Activated naive CD4-positive, alpha-beta T cell treated with anti-CD3 and anti-CD28 coated beads, Interleukin-2, amount 50 U/mL, for 72 hours (primary cell): ENCODE measurements at regions not wholly inside any gene's neighbourhood (a gene's known extent, or its start where the extent isn't known, plus 50 kb on each side); places are given as distances from the start of the nearest gene placed in this dataset.
"Not testable (repeated sequence)": the region's sequence is repeated elsewhere in the genome, so short reads cannot be mapped to it uniquely, and the experiment has no call there.

Source experiments
- ATAC-seq, 2 donors: fragments of 150-1000 bp; cut with Tn5 transposase; 2 replicates each; pipeline ENCODE4 v1.10.0; 2021; ENCODE audit warnings: mild to moderate bottlenecking in 2 of 2, moderate library complexity in 2 of 2
- DNase-seq, 2 donors: peaks; one replicate each; pipeline ENCODE4 v3.0.0; 2021 to 2022; ENCODE audit warnings: low spot score in 2 of 2
- H3K27ac Mint-ChIP-seq, 2 donors: one replicate each; pipeline ENCODE4 v1.8.0; 2022; ENCODE audit warnings: mild to moderate bottlenecking in 2 of 2, mixed read lengths in 2 of 2
- H3K36me3 Mint-ChIP-seq, 2 donors: one replicate each; pipeline ENCODE4 v1.8.0; 2022; ENCODE audit warnings: mixed read lengths in 2 of 2
- H3K9me3 Mint-ChIP-seq, 2 donors: one replicate each; pipeline ENCODE4 v1.8.0; 2022; ENCODE audit warnings: mixed read lengths in 2 of 2

DNA sequence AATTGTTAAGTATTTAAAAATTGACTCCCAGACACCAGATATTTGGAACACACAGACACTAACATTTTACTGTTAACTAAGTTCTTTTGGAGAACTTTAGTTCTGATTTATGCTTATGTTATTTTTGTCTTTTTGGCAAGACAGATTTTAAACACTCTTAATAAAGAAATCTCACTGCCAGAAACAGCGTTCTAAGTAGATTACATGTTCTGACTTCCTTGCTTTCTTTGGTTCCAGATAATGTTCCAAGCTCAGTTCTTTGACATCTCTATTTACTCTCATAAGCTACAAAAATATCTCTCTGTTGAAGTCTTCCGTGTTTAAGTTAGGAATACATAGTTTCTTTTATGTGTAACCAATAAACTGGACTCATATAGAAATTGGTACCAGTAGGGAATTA is 1699.6 kb downstream of the OTOL1 start:
- no peak for DNase-seq
- Mint-ChIP-seq H3K27ac (no peak overlapping the region), H3K9me3 (peaks cover 13 to 21% of the 10 kb centered on the region in 2 donors), H3K36me3 (no peaks in the 10 kb centered on the region)
- no peak for ATAC-seq

DNA sequence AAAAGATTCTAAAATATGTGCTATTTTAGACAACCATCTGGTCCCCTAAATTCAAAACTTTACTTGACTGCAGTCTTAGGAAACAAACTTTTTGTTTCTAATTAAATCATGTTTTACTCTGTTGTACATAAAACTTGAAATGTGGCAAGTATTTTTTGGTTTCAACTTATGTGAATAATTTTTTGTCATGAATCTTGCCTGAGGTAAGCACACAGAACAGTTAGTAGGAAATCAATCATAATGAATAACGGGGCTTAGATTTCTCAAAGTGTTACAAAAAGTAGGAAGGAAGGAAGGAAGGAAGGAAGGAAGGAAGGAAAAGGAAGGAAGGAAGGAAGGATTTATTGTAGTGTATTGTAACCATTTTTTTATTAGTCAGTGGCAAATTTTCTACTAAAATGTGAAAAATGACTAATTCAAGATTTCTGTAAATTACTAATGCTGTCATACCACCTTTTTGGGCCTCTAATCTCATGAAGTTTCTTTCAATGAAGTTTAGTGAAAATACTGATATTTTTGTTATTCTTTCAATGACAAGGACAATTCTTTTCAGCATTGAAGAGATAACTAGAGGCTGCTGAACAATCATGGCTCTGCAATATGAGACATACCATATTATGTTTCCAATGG is 1689.2 kb downstream of the OTOL1 start:
- ATAC-seq, result no peak
- H3K9me3 Mint-ChIP-seq, result peaks cover 10 to 26% of the 10 kb centered on the region in 2 donors
- H3K36me3 Mint-ChIP-seq, result no peaks in the 10 kb centered on the region
- no peak for DNase-seq
- H3K27ac Mint-ChIP-seq, result no peak overlapping the region

DNA sequence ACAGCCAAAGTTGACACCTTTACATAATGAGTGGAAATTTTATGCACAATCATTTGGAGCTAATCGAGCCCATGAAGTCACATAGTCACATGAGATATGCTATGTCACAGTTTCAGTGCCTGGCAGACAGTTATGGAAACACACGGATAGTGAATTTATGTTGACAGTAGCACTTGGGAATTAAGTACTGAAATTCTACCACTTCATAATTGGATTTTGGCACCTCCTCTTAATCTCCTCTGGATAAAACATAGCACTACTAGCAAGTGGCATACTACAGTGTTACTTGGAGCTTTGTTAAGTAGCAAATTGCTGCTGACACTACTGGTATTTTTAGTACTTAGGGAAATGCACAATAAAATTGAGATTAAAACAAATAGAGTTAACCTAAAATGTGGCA is 1679.4 kb downstream of the OTOL1 start:
- no peak overlapping the region for H3K27ac Mint-ChIP-seq
- no peaks in the 10 kb centered on the region for H3K36me3 Mint-ChIP-seq
- peaks cover 17 to 24% of the 10 kb centered on the region in 2 donors for H3K9me3 Mint-ChIP-seq
- ATAC-seq (no peak), DNase-seq (no peak)

DNA sequence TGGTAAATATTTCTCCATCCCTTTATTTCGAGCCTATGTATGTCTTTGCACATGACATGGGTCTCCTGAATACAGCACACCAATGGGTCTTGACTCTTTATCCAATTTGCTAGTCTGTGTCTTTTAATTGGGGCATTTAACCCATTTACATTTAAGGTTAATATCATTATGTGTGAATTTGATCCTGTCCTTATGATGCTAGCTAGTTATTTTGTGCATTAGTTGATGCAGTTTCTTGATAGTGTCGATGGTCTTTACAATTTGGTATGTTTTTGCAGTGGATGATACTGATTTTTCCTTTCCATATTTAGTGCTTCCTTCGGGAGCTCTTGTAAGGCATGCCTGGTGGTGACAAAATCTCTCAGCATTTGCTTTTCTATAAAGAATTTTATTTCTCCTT is 1675.9 kb downstream of the OTOL1 start:
- not testable (repeated sequence) for H3K36me3 Mint-ChIP-seq, ATAC-seq, DNase-seq, H3K27ac Mint-ChIP-seq
- peaks cover 24 to 25% of the 10 kb centered on the region in 2 donors for H3K9me3 Mint-ChIP-seq

DNA sequence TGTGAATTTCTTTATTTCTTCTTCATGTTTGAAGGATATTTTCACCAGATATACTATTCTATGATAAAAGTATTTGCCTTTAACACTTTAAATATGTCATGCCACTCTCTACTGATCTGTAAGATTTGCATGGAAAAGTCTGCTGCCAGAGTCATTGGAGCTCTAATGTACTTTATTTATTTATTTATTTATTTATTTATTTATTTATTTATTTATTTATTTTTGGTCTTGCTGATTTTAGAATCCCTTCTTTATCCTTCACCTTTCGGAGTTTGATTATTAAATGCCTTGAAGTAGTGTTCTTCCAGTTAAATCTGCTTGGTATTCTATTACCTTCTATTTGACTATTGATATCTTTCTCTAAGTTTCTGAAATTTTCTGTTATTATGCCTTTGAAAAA is 1669.6 kb downstream of the OTOL1 start:
- ATAC-seq (no peak), DNase-seq (no peak)
- Mint-ChIP-seq H3K9me3 (peaks cover 26 to 34% of the 10 kb centered on the region in 2 donors), H3K36me3 (peaks cover 0 to 11% of the 10 kb centered on the region in 2 donors), H3K27ac (no peak overlapping the region)

DNA sequence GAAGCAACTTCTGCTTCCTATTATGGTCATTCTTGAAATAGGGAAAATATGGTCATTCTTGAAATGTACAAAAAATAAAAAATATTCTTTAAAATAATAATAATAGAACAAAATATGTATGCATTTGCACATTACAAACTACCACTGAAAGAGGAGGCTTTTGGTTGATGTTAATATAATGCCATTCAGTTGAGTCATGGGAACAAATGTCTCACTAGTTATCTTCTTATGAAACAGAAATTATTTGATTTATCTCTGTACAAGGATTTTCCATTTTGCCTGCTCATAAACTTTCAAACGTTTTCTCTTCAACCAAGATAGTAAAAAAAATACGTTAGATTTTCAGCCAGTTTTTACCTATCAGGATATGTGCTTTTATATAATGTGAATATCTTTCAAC is 1662.7 kb downstream of the OTOL1 start:
- Mint-ChIP-seq H3K9me3 (peaks cover 7 to 8% of the 10 kb centered on the region in 2 donors), H3K36me3 (no peaks in the 10 kb centered on the region), H3K27ac (no peak overlapping the region)
- DNase-seq, result no peak
- ATAC-seq, result no peak

DNA sequence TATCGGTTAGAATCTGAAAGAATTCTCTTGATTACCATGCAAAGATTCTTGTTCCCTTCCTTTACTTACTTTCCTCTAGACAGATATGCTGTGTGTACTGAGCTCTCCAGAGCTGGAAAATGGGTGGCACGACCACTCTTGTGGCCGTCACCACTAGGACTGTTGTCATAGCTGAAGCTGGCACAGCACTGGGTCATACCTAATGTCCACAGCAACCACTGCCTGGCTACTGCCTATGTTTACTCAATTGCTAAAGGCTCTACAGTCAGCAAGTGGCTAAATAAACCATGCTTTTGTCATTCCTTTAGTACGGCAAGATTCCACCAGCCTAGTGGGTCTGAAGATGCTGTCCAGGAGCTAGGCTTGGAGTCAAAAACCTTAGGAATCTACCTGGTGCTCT is 1643.0 kb downstream of the OTOL1 start:
- no peak overlapping the region for H3K27ac Mint-ChIP-seq
- peaks cover 19 to 23% of the 10 kb centered on the region in 2 donors for H3K9me3 Mint-ChIP-seq
- DNase-seq (no peak), ATAC-seq (no peak)
- peaks cover 0 to 8% of the 10 kb centered on the region in 2 donors for H3K36me3 Mint-ChIP-seq

DNA sequence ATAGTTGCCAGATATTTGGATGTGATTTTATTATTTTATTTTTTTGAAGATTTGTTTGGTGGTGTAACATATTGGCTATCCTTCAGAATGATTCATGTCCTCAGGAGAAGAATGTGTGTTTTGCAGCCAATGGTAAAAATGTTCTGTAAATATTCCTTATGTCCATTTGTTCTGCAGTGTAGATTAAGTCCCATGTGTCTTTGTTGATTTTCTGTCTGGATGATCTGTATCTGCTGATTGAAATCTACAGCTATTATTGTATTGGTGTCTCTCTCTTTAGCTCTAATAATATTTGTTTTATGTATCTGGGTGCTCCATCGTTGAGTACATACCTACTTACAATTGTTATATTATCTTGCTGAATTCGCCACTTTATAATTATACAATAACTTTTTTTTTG is 1641.7 kb downstream of the OTOL1 start:
- Mint-ChIP-seq H3K27ac (no peak overlapping the region), H3K36me3 (peaks cover 0 to 8% of the 10 kb centered on the region in 2 donors), H3K9me3 (peaks cover 19 to 23% of the 10 kb centered on the region in 2 donors)
- DNase-seq (no peak), ATAC-seq (no peak)

DNA sequence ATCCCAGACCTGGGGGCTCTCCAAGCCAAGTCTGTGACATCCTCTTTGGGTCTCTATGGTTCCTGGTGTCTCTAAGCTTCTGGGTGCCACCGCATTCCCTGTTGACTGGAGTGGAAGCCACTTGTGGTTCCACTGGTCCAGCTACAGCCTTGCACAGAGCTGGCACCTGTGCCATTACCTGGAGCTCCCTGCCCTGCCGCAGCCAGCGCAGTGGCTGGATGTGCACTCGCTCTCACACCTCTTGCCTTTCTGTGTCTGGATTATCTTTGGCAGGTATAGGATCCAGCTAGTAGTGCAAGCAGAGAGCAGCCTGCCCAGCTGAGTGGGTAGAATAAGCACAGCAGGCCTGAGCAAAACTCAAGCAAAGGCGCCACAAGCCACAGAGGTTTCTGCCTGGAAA is 1635.5 kb downstream of the OTOL1 start:
- Mint-ChIP-seq H3K9me3 (peaks cover 19% of the 10 kb centered on the region in 2 donors), H3K27ac (no peak overlapping the region), H3K36me3 (peaks cover 0 to 4% of the 10 kb centered on the region in 2 donors)
- ATAC-seq (no peak), DNase-seq (no peak)

DNA sequence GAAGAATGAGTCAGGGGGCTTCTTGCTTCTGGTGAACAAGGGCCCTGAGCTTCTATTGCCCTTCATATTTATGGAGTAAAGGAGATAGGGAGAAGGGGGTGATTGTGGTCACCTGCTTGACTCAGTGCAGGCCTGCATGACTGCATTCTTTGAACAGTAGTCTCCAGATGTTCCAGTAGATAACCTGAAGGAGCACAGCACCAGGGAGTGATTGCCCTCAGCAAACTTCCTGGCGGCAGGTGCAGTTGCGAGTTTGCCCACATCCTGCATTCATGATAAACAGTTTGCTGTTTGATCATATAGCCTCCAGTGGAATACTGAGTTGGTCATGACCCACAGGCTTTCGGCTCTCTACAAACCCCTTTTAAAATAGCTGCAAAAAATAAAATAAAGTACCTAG is 1632.7 kb downstream of the OTOL1 start:
- Mint-ChIP-seq H3K9me3 (peaks cover 21 to 33% of the 10 kb centered on the region in 2 donors), H3K27ac (no peak overlapping the region), H3K36me3 (peaks cover 0 to 17% of the 10 kb centered on the region in 2 donors)
- DNase-seq (no peak), ATAC-seq (no peak)

DNA sequence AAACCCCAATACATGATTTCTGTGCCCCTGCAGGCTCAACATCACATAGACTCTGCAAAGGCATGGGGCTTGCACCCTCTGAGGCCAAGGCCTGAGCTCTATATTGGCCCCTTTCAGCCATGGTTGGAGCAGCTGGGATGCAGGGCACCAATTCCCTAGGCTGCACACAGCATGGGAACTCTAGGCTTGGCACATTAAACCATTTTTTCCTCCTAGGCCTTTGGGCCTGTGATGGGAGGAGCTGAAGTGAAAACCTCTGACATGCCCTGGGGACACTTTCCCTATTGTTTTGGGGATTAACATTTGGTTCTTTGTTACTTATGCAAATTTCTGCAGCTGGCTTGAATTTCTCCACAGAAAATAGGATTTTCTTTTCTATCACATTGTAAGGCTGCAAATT is 1629.5 kb downstream of the OTOL1 start:
- ATAC-seq (no peak), DNase-seq (no peak)
- Mint-ChIP-seq H3K27ac (no peak overlapping the region), H3K36me3 (peaks cover 0 to 17% of the 10 kb centered on the region in 2 donors), H3K9me3 (peaks cover 16 to 26% of the 10 kb centered on the region in 2 donors)
